Vagina (tissue), 2 donors: ENCODE measurements at regions not wholly inside any gene's neighbourhood (a gene's known extent, or its start where the extent isn't known, plus 50 kb on each side); places are given as distances from the start of the nearest gene placed in this dataset.

Experiments used
- CTCF ChIP-seq, 3 experiments: fragments of 450-650 bp in 2 of 3; fragments of 200-600 bp in 1 of 3; sonication (generic) in 1 of 3; IDR thresholded peaks; one replicate each; pipeline ENCODE4 v1.5.1; 2017 to 2019; ENCODE audit warnings: antibody characterized with exemption in 3 of 3, mild to moderate bottlenecking in 2 of 3, moderate library complexity in 2 of 3
- POLR2AphosphoS5 ChIP-seq, 2 donors: sonication (generic); formaldehyde crosslinking; IDR thresholded peaks; one replicate each; pipeline ENCODE4 v1.9.0; 2017; ENCODE audit warnings: antibody characterized with exemption in 2 of 2, mild to moderate bottlenecking in 2 of 2, low read depth in 1 of 2; ENCODE audit not compliant: insufficient read depth in 1 of 2

- no peak for TF ChIP-seq CTCF (IDR thresholded peaks at IDR 0.05)
- TF ChIP-seq POLR2AphosphoS5 (IDR thresholded peaks at IDR 0.05; ENCODE audit: insufficient read depth in 1 of 2, low read depth in 1 of 2) = no peak
Observed at GRCh38 chr10:57334523-57334922, 933.2 kb downstream of the IPMK start.
